ENCODE measurements at regions not wholly inside any gene's neighbourhood (a gene's known extent, or its start where the extent isn't known, plus 50 kb on each side); places are given as distances from the start of the nearest gene placed in this dataset.

- no peak for DNase-seq (ENCODE audit: low read depth)
Observed at GRCh38 chr17:69605571-69605970, 191.1 kb downstream of the MAP2K6 start.

GRCh38 chr17:69606142-69606800 lies 191.8 kb downstream of the MAP2K6 start:
- DNase-seq (ENCODE audit: low read depth), result no peak

GRCh38 chr17:69607162-69607834 lies 192.8 kb downstream of the MAP2K6 start:
- no peak for DNase-seq (ENCODE audit: low read depth)

GRCh38 chr17:69608141-69608540 lies 193.6 kb downstream of the MAP2K6 start:
- DNase-seq (ENCODE audit: low read depth), result no peak

- no peak for DNase-seq (ENCODE audit: low read depth)
Observed at GRCh38 chr17:69608808-69609472, 194.4 kb downstream of the MAP2K6 start.

GRCh38 chr17:69609473-69610305 lies 195.2 kb downstream of the MAP2K6 start:
- no peak for DNase-seq (ENCODE audit: low read depth)

- no peak for DNase-seq (ENCODE audit: low read depth)
Observed at GRCh38 chr17:69620363-69620762, 205.9 kb downstream of the MAP2K6 start.

- DNase-seq (ENCODE audit: low read depth), result no peak
Observed at GRCh38 chr17:69625474-69625873, 211.0 kb downstream of the MAP2K6 start.

- no peak for DNase-seq (ENCODE audit: low read depth)
Observed at GRCh38 chr17:69630056-69630635, 215.6 kb downstream of the MAP2K6 start.

- no peak for DNase-seq (ENCODE audit: low read depth)
Observed at GRCh38 chr17:69634844-69635243, 220.3 kb downstream of the MAP2K6 start.

GRCh38 chr17:69637446-69638156 lies 223.1 kb downstream of the MAP2K6 start:
- no peak for DNase-seq (ENCODE audit: low read depth)

- no peak for DNase-seq (ENCODE audit: low read depth)
Observed at GRCh38 chr17:69639096-69639495, 224.6 kb downstream of the MAP2K6 start.

- no peak for DNase-seq (ENCODE audit: low read depth)
Observed at GRCh38 chr17:69640073-69640472, 225.6 kb downstream of the MAP2K6 start.

- no peak for DNase-seq (ENCODE audit: low read depth)
Observed at GRCh38 chr17:69643686-69644085, 229.2 kb downstream of the MAP2K6 start.

- DNase-seq (ENCODE audit: low read depth), result no peak
Observed at GRCh38 chr17:69646729-69647128, 232.2 kb downstream of the MAP2K6 start.

- no peak for DNase-seq (ENCODE audit: low read depth)
Observed at GRCh38 chr17:69650881-69651280, 236.4 kb downstream of the MAP2K6 start.

- no peak for DNase-seq (ENCODE audit: low read depth)
Observed at GRCh38 chr17:69651921-69652320, 237.4 kb downstream of the MAP2K6 start.

- DNase-seq (ENCODE audit: low read depth), result no peak
Observed at GRCh38 chr17:69654981-69655855, 240.7 kb downstream of the MAP2K6 start.

GRCh38 chr17:69655902-69656301 lies 241.4 kb downstream of the MAP2K6 start:
- no peak for DNase-seq (ENCODE audit: low read depth)

GRCh38 chr17:69669441-69670178 lies 255.1 kb downstream of the MAP2K6 start:
- no peak for DNase-seq (ENCODE audit: low read depth)

Data from CMK (cell line).